PC-3 (cell line): ENCODE measurements at regions not wholly inside any gene's neighbourhood (a gene's known extent, or its start where the extent isn't known, plus 50 kb on each side); places are given as distances from the start of the nearest gene placed in this dataset.

ENCODE experiments used
- CTCF ChIP-seq: fragments of 300-600 bp; sonication (generic); conservative IDR thresholded peaks from 2 replicates; pipeline ENCODE4 v1.5.1; 2017; ENCODE audit warnings: antibody characterized with exemption, low read depth, mild to moderate bottlenecking, low read length
- EZH2 ChIP-seq: fragments of 300-600 bp; sonication (generic); IDR thresholded peaks from one replicate; pipeline ENCODE4 v1.6.1; 2017; ENCODE audit warnings: antibody characterized with exemption, mild to moderate bottlenecking, low read length; ENCODE audit not compliant: unreplicated experiment
- EZH2phosphoT487 ChIP-seq: fragments of 300-600 bp; sonication (generic); IDR thresholded peaks from 2 replicates; pipeline ENCODE4 v1.6.1; 2018; ENCODE audit warnings: mild to moderate bottlenecking, antibody characterized with exemption, low read length, borderline replicate concordance

GRCh38 chr11:56906683-56907148 is 82.0 kb upstream of the OR5AK2 start:
- no peak for TF ChIP-seq CTCF
- no peak for TF ChIP-seq EZH2phosphoT487
- TF ChIP-seq EZH2: no peak
